GM12892 (cell line): ENCODE measurements at regions not wholly inside any gene's neighbourhood (a gene's known extent, or its start where the extent isn't known, plus 50 kb on each side); places are given as distances from the start of the nearest gene placed in this dataset.

Experiments used
- POLR2A ChIP-seq: IDR thresholded peaks from 2 replicates; pipeline ENCODE4 v1.6.1; 2011; ENCODE audit warnings: low read depth, low read length, control low read depth
- POLR2AphosphoS5 ChIP-seq: IDR thresholded peaks from 2 replicates; pipeline ENCODE4 v1.6.1; 2011; ENCODE audit warnings: low read depth, low read length, control low read depth
- TAF1 ChIP-seq: IDR thresholded peaks from 2 replicates; pipeline ENCODE4 v1.6.1; 2011; ENCODE audit warnings: low read depth, mild to moderate bottlenecking, control low read depth, low read length, borderline replicate concordance

GRCh38 chr17:77889135-77889505 lies 69.4 kb upstream of the TNRC6C start:
- TF ChIP-seq POLR2A (no peak), POLR2AphosphoS5 (no peak), TAF1 (no peak)
